Endothelial cell of umbilical vein (primary cell): ENCODE measurements at regions not wholly inside any gene's neighbourhood (a gene's known extent, or its start where the extent isn't known, plus 50 kb on each side); places are given as distances from the start of the nearest gene placed in this dataset.

ENCODE experiments used
- BruUV-seq: library from RNA; stranded (reverse); fragments of 400-500 nt; replicated peaks from 2 replicates; lab custom pipeline; 2021; lab: Mats Ljungman, UMichigan
- CTCF ChIA-PET: fragments of 300-600, 350-600 bp; sonication (Branson Sonifier 250); formaldehyde crosslinking; loops from one replicate; lab custom pipeline; 2021; ENCODE audit warnings: antibody characterized with exemption, inconsistent platforms; lab: Charles Lee
- POLR2A ChIA-PET: fragments of 300-600, 350-600 bp; sonication (Branson Sonifier 250); formaldehyde crosslinking; loops from one replicate; lab custom pipeline; 2021; ENCODE audit warnings: antibody characterized with exemption, inconsistent platforms; lab: Charles Lee
- DNase-seq: peaks from one replicate; pipeline ENCODE4 v3.0.0-alpha.2; 2011; ENCODE audit warnings: low read depth, low spot score
- FAIRE-seq: peaks from 2 replicates; lab custom pipeline; 2011; peaks lifted over from hg19 to GRCh38; lab: Jason Lieb, UNC
- H2AFZ ChIP-seq: 2 replicates; pipeline ENCODE4 v1.6.0; 2012; ENCODE audit warnings: low read depth, low read length, control low read depth, inconsistent platforms
- H3K27ac ChIP-seq: 2 replicates; pipeline ENCODE4 v1.5.1; 2011; ENCODE audit warnings: low read depth, mild to moderate bottlenecking, control low read depth, low read length, moderate library complexity; ENCODE audit not compliant: insufficient read depth
- H3K27me3 ChIP-seq, 2 experiments: 2 replicates each; pipeline versions ENCODE4 v1.6.0 to v1.6.1; 2011; ENCODE audit warnings: low read length in 2 of 2, mixed read lengths in 1 of 2; ENCODE audit not compliant: control insufficient read depth in 2 of 2, insufficient read depth in 2 of 2
- H3K36me3 ChIP-seq, 2 experiments: 2 replicates in 1 of 2; 3 replicates in 1 of 2; pipeline ENCODE4 v1.5.1; 2011; ENCODE audit warnings: low read length in 2 of 2, mild to moderate bottlenecking in 1 of 2, moderate library complexity in 1 of 2; ENCODE audit not compliant: control insufficient read depth in 2 of 2, insufficient read depth in 2 of 2; ENCODE audit errors: extremely low read depth in 1 of 2
- H3K4me1 ChIP-seq: 3 replicates; pipeline ENCODE4 v1.5.1; 2011; ENCODE audit warnings: mild to moderate bottlenecking, low read length; ENCODE audit not compliant: control insufficient read depth, insufficient read depth; ENCODE audit errors: extremely low read depth
- H3K4me2 ChIP-seq: 2 replicates; pipeline ENCODE4 v1.6.1; 2011; ENCODE audit warnings: low read length, control low read depth, mixed read lengths; ENCODE audit not compliant: insufficient read depth
- H3K4me3 ChIP-seq, 3 experiments: fragments of 200-600 bp in 1 of 3; sonication (generic), shearing (Covaris generic) in 1 of 3; replicated peaks in 1 of 3; 2 replicates each; pipeline ENCODE4 v1.5.1; 2011 to 2016; ENCODE audit warnings: control low read depth in 3 of 3, low read length in 3 of 3, mild to moderate bottlenecking in 2 of 3, inconsistent platforms in 1 of 3, low read depth in 1 of 3, moderate library complexity in 1 of 3; ENCODE audit not compliant: insufficient read depth in 1 of 3
- H3K79me2 ChIP-seq: 2 replicates; pipeline ENCODE4 v1.6.0; 2012; ENCODE audit warnings: low read length, inconsistent platforms; ENCODE audit not compliant: control insufficient read depth, insufficient read depth
- H3K9ac ChIP-seq: replicated peaks from 2 replicates; pipeline ENCODE3; 2011; ENCODE audit warnings: low read length, control low read depth; ENCODE audit not compliant: insufficient read depth; ENCODE audit errors: extremely low read depth
- H3K9me1 ChIP-seq: replicated peaks from 3 replicates; pipeline ENCODE4 v1.6.0; 2011; ENCODE audit warnings: mild to moderate bottlenecking, low read length; ENCODE audit not compliant: control insufficient read depth, insufficient read depth; ENCODE audit errors: extremely low read depth
- H3K9me3 ChIP-seq: replicated peaks from 2 replicates; pipeline ENCODE4 v1.5.1; 2012; ENCODE audit warnings: low read length, inconsistent platforms; ENCODE audit not compliant: control insufficient read depth, insufficient read depth
- H4K20me1 ChIP-seq: replicated peaks from 2 replicates; pipeline ENCODE3; 2011; ENCODE audit warnings: mild to moderate bottlenecking, low read length; ENCODE audit not compliant: control insufficient read depth, insufficient read depth; ENCODE audit errors: extremely low read depth
- EZH2 ChIP-seq: IDR thresholded peaks from 2 replicates; pipeline ENCODE4 v1.6.1; 2012; ENCODE audit warnings: borderline replicate concordance, low read depth, mild to moderate bottlenecking, moderate library complexity, low read length, inconsistent platforms; ENCODE audit not compliant: severe bottlenecking
- FOS ChIP-seq: IDR thresholded peaks from 2 replicates; pipeline ENCODE4 v1.6.1; 2011; ENCODE audit warnings: mild to moderate bottlenecking, low read length, moderate library complexity, borderline replicate concordance; ENCODE audit not compliant: insufficient read depth
- GATA2 ChIP-seq: IDR thresholded peaks from 2 replicates; pipeline ENCODE4 v1.7.0; 2011; ENCODE audit warnings: low read depth, mild to moderate bottlenecking, moderate library complexity, mixed read lengths, low read length; ENCODE audit not compliant: insufficient read length, insufficient read depth
- JUN ChIP-seq: IDR thresholded peaks from 2 replicates; pipeline ENCODE4 v1.6.1; 2011; ENCODE audit warnings: borderline replicate concordance, low read depth; ENCODE audit not compliant: insufficient read length, insufficient read depth
- MAX ChIP-seq: IDR thresholded peaks from 2 replicates; pipeline ENCODE4 v1.6.1; 2011; ENCODE audit not compliant: insufficient read depth, insufficient read length
- MYC ChIP-seq: IDR thresholded peaks from one replicate; pipeline ENCODE4 v1.6.1; 2011; ENCODE audit warnings: mild to moderate bottlenecking, low read depth, low read length
- POLR2A ChIP-seq: IDR thresholded peaks from 2 replicates; pipeline ENCODE4 v1.6.1; 2012; ENCODE audit warnings: low read depth, mild to moderate bottlenecking, control low read depth, low read length
- POLR2AphosphoS5 ChIP-seq: IDR thresholded peaks from 2 replicates; pipeline ENCODE4 v1.6.1; 2012; ENCODE audit warnings: low read depth, mild to moderate bottlenecking, control low read depth, low read length, moderate library complexity; ENCODE audit not compliant: insufficient read depth
- dilution Hi-C: fragments of 300-500 bp; cut with MboI; formaldehyde crosslinking; loops from one replicate; pipeline ENCODE4 v1.15.0; 2019; ENCODE audit warnings: low sequenced_read_pairs; ENCODE audit not compliant: extremely low pct_ligation_motif_present
- intact Hi-C: fragments of 100-400 bp; cut with micrococcal nuclease; formaldehyde crosslinking; loops from one replicate; pipeline ENCODE4 v1.10.0; 2022
- TF ChIP-seq, protein P1 (sequence below), 2 donors: IDR thresholded peaks; 1 replicate in 1 of 2; 2 replicates in 1 of 2; pipeline ENCODE4 v1.5.1; 2011; ENCODE audit warnings: low read length in 2 of 2, mild to moderate bottlenecking in 2 of 2, moderate library complexity in 2 of 2, control low read depth in 1 of 2, inconsistent platforms in 1 of 2, low read depth in 1 of 2; ENCODE audit not compliant: insufficient read depth in 1 of 2; ENCODE audit errors: extremely low read depth in 1 of 2

DNA sequence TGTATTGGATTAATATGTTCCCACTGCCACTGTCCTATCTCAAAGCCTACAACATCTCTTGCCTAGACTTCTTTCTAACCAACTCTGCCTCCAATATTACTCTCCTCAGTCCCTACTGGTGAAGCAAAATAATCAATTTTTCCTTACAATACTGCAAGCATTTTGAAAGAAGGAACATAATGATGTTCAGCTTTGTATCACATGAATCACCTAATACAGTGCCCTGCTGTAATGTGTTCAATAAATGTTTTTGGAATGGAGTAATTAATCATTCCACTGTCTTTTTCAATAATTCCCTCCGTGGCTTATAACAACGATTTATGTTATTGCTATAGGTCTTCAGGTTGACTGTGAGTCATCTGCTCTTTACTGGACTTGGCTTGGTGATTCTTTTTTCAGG, 356.4 kb downstream of the TDRD15 start:
- Histone ChIP-seq H3K79me2 (no peaks in the 10 kb centered on the region), H4K20me1 (no peaks in the 10 kb centered on the region), H3K9ac (no peak overlapping the region), H3K36me3 (no peaks in the 10 kb centered on the region), H3K4me3 (no peak overlapping the region), H2AFZ (no peak overlapping the region), H3K27ac (no peak overlapping the region), H3K9me1 (no peaks in the 10 kb centered on the region), H3K27me3 (no peaks in the 10 kb centered on the region), H3K4me2 (no peak overlapping the region), H3K9me3 (peaks cover 2% of the 10 kb centered on the region), H3K4me1 (no peaks in the 10 kb centered on the region)
- dilution Hi-C loops (no loop called here), intact Hi-C loops (no loop called here)
- TF ChIP-seq EZH2 (no peak), MAX (no peak), MYC (no peak), POLR2A (no peak), JUN (no peak), GATA2 (no peak), POLR2AphosphoS5 (no peak), FOS (no peak)
- TF ChIP-seq, protein P1, sequence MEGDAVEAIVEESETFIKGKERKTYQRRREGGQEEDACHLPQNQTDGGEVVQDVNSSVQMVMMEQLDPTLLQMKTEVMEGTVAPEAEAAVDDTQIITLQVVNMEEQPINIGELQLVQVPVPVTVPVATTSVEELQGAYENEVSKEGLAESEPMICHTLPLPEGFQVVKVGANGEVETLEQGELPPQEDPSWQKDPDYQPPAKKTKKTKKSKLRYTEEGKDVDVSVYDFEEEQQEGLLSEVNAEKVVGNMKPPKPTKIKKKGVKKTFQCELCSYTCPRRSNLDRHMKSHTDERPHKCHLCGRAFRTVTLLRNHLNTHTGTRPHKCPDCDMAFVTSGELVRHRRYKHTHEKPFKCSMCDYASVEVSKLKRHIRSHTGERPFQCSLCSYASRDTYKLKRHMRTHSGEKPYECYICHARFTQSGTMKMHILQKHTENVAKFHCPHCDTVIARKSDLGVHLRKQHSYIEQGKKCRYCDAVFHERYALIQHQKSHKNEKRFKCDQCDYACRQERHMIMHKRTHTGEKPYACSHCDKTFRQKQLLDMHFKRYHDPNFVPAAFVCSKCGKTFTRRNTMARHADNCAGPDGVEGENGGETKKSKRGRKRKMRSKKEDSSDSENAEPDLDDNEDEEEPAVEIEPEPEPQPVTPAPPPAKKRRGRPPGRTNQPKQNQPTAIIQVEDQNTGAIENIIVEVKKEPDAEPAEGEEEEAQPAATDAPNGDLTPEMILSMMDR (IDR thresholded peaks at IDR 0.05; ENCODE audit: extremely low read depth in 1 of 2, insufficient read depth in 1 of 2, low read depth in 1 of 2, low read length in 2 of 2), result no peak
- ChIA-PET CTCF (no interaction called here), POLR2A (no interaction called here)
- FAIRE-seq, result no peak
- DNase-seq, result no peak
- BruUV-seq, result no TSS peak
